Hypothalamus (tissue), 51 donors: ENCODE measurements at regions not wholly inside any gene's neighbourhood (a gene's known extent, or its start where the extent isn't known, plus 50 kb on each side); places are given as distances from the start of the nearest gene placed in this dataset.
"Not testable (repeated sequence)": the region's sequence is repeated elsewhere in the genome, so short reads cannot be mapped to it uniquely, and the experiment has no call there.

Experiments
- DNase-seq, 51 donors: peaks; one replicate each; lab custom pipeline; 2025; lab: John Stamatoyannopoulos, UW

GRCh38 chr2:64250063-64250462 is 105.8 kb upstream of the PELI1 start:
- no peak for DNase-seq

GRCh38 chr2:64250751-64251423 is 106.7 kb upstream of the PELI1 start:
- DNase-seq: peak in 13 of 51 donors; percentile 6 to 72 (median 23)

GRCh38 chr2:64251497-64252250 is 107.5 kb upstream of the PELI1 start:
- no peak for DNase-seq

GRCh38 chr2:64252251-64252978 is 108.2 kb upstream of the PELI1 start:
- DNase-seq: not testable (repeated sequence)

GRCh38 chr2:64253421-64253820 is 109.2 kb upstream of the PELI1 start:
- not testable (repeated sequence) for DNase-seq

GRCh38 chr2:64258566-64258965 is 114.3 kb upstream of the PELI1 start:
- no peak for DNase-seq

- no peak for DNase-seq
Measured at GRCh38 chr2:64259312-64259711, 115.1 kb upstream of the PELI1 start.

- DNase-seq: no peak
Measured at GRCh38 chr2:64260093-64260803, 116.0 kb upstream of the PELI1 start.

GRCh38 chr2:64260817-64261216 is 116.6 kb upstream of the PELI1 start:
- DNase-seq: peak in 21 of 51 donors; percentile 7 to 50 (median 23)

GRCh38 chr2:64262071-64262470 is 117.9 kb upstream of the PELI1 start:
- no peak for DNase-seq

GRCh38 chr2:64262816-64263215 is 118.6 kb upstream of the PELI1 start:
- no peak for DNase-seq

GRCh38 chr2:64263315-64263714 is 119.1 kb upstream of the PELI1 start:
- DNase-seq: no peak

GRCh38 chr2:64267699-64268098 is 123.5 kb upstream of the PELI1 start:
- DNase-seq: no peak

GRCh38 chr2:64268330-64269048 is 124.3 kb upstream of the PELI1 start:
- DNase-seq: no peak

- DNase-seq: peak in 5 of 51 donors; percentile 9 to 38 (median 25)
Measured at GRCh38 chr2:64273524-64274398, 129.5 kb upstream of the PELI1 start.

GRCh38 chr2:64274399-64275173 is 130.4 kb upstream of the PELI1 start:
- no peak for DNase-seq

- no peak for DNase-seq
Measured at GRCh38 chr2:64275174-64275466, 130.9 kb upstream of the PELI1 start.

GRCh38 chr2:64276417-64277095 is 132.3 kb upstream of the PELI1 start:
- no peak for DNase-seq
